ENCODE measurements at regions not wholly inside any gene's neighbourhood (a gene's known extent, or its start where the extent isn't known, plus 50 kb on each side); places are given as distances from the start of the nearest gene placed in this dataset.
"Not testable (repeated sequence)": the region's sequence is repeated elsewhere in the genome, so short reads cannot be mapped to it uniquely, and the experiment has no call there.

DNA sequence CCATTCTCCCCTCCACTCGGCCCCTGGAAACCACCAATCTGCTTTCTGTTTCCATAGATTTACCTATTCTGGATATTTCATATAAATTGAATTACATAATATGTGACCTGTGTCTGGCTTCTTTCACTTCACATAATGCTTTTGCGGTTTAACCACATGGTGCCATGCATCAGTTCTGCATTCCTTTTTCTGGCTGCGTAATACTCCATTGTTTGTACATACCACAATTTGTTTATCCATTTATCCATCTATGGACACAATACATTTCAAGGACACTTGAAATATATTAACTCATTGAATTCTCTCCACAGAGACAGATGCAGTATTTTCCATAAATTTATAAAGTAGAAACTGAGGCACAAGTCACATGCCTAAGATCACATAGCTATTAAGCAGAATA is 110.3 kb upstream of the ETV6 start:
- DNase-seq (ENCODE audit: low spot score), result no peak

DNA sequence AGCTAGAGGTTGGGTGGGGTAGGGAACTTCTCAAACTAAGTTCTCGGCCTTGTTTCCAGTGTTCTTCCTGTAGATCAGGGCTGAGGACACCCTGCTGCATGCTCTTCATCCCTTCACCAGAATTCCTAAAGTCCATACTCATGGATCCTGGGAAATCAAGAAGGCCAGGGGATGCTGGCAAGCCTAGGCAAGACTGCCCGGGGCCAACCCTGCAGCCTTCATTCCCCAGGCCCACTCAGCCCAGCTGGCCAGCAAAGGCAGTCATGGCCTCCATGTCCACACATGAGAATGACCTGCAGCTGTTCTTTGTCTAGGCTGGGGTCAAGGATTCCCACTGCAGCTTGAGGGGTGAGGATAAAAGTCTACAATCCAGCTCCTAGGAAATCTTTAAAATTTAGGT is 109.3 kb upstream of the ETV6 start:
- DNase-seq (ENCODE audit: low spot score), result no peak

DNA sequence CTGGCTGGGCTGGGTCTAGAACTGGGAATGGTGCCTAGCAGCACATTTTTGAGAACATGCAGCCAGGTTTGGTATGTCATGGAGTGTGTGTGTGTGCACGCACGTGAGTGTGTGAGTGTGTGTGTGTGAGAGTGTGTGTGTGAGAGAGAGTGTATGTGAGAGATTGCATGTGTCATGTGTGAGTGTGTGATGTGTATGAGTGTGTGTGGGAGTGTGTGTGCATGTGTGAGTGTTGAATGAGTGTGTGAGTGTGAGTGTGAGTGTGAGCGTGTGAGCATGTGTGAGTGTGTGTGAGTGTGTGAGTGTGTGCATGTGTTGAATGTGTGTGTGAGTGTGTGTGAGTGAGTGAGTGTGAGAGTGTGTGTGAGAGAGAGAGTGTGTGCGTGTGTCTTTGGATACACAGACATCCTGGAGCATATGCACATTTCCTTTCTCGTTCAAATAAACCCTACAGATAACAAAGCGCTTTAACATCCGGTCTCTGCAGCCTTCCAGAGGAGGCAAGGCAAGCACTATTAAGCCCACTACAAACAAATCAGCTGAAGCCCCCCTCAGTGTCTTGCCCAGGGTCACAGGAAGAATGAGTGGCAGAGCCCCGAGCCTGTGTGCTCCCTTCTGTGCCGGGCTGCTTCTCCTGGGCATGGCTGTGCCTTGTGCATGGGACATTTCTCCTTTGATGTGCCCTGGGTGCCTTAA is 108.7 kb upstream of the ETV6 start:
- no peak for DNase-seq (ENCODE audit: low spot score)

DNA sequence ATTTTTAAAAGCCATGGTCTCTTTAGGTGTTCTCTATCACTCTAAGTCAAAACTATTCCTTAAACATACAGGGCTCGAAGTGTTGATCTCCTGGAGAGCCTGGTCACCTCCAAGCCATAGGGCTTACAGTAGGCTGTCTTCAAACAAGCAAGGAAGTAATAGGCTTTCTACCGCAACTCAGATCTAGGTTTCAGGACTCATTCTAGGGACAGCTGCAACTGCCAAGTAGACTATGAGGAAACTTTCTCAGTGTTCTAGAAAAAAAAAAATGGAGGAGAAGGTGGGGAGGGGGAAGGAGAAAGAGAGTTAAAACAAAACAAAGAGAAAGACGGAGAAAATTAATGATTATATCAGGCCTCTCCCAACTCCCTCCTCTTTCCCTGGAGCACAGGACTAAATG is 106.9 kb upstream of the ETV6 start:
- DNase-seq (ENCODE audit: low spot score), result no peak

DNA sequence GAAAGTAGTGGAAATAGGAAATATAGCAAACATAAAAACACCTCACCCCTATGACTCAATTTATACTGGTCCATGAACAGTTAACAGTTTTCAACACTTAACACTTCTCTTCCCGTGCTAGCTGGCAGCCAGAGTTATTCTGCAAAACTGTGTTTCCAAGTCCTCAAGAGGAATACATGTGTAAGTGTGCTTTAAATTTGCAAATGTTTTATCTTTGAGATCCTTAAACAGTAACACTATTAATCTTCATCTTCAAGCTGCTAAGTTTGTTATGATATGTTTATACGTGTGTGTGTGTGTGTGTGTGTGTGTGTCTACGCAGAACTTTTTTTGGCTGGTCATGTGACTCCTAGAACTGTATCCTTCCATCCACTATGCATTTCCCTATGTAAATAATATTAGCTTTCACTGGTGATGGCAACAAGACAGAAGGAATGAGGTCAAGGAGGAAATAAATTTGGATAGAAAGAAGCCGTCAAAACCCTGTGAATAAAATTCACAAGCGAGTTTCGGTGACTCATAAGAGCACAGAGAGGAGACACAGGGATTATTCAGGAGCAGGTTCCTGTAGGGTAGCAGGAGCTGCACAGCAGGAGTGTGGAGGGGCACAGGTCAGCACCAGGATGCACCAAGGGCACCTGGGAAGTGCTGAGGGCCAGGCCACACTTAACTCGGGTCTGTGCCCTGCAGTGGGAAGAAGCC is 105.9 kb upstream of the ETV6 start:
- DNase-seq (ENCODE audit: low spot score), result no peak

DNA sequence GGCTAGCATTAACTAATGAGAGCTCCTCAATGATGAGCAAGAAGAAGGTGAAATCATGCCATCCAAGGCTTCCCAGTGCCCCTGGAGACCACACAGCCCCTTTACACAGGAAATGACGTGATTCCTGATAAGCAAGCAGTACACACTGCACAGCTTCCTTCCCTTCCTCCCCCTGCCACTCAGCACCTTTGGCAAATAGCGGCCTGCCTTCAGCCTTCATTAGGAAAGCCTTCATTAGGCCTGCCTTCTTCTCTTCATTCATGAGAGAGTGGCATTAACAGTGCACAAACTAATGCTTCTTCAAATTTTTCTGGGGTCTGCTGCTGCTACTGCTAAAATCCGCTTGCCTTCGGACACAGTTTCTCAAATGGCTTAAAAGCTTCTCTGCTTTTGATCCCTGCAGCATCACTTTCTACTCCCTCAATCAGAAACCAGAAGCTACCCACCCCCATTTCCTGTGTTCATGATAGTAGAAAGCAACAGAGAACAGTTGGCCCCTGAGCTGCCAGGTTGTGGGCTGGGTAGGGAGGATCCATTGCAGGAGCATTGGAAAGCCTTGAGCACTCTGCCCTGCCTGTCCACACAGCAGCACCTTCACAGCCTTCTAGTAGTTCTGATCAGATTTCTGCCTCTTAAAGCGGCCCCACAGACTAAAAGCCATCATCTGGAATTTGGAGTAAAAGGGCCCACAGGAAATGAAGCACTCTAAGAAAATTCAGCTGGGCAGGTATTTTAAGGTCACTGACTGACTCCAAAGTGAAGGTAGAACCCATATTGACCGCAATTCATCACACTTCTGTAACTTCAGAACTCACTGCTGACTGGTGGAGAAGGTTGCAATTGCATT is 103.8 kb upstream of the ETV6 start:
- DNase-seq (ENCODE audit: low spot score), result no peak

DNA sequence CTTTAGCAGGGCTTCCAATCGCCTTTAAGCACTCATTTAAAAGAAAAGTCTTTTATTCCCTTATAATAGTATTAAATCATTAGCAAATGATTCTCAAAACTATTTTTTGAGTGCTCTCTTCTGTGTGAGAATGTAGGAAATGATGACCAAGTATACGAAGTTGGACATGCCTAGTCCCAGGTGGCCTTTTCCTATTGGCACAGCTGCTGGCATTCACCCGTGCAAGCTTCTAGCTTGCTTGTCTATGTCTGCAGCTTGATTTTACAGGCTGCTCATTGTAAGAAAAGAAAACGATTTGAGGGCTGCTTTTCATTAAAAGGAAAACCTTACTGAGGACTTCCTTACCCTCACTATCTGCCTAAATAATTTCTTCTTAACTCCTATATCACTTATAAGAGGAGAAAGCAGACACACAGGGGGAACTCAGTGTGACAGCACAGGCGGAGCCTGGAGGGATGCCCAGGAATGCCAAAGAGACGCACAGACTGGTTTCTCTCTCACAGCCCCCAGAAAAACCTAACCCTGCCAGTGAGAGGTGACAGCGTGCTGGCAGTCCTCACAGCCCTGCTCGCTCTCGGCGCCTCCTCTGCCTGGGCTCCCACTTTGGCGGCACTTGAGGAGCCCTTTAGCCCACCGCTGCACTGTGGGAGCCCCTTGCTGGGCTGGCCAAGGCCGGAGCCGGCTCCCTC is 102.7 kb upstream of the ETV6 start:
- peak; percentile 53 for DNase-seq (ENCODE audit: low spot score)

DNA sequence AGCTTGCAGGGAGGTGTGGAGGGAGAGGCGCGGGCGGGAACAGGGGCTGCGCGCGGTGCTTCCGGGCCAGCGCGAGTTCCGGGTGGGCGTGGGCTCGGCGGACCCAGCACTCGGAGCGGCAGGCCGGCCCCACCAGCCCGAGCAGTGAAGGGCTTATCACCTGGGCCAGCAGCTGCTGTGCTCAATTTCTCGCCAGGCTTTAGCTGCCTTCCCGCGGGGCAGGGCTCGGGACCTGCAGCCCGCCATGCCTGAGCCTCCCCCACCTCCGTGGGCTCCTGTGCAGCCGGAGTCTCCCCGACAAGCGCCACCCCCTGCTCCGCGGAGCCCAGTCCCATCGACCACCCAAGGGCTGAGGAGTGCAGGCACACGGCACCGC is 102.2 kb upstream of the ETV6 start:
- DNase-seq (ENCODE audit: low spot score), result not testable (repeated sequence)

DNA sequence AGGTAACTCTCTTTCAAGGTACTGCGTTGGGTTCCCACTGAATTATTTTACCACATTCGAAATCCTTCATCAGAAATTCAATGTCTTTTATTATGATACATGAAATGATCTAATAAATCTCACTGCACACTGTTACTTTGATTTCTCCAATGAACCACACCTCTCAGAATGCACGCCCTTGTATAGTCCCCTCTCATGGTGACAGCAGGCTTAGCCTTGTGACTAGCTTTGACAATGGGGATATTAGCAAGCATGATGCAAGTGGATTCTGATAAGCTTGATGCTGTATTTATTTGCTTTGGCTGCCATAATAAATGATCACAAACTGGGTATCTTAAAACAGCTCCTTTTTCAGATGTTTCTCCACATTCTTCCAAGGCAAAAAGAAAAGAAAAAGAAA is 100.4 kb upstream of the ETV6 start:
- DNase-seq (ENCODE audit: low spot score), result no peak

DNA sequence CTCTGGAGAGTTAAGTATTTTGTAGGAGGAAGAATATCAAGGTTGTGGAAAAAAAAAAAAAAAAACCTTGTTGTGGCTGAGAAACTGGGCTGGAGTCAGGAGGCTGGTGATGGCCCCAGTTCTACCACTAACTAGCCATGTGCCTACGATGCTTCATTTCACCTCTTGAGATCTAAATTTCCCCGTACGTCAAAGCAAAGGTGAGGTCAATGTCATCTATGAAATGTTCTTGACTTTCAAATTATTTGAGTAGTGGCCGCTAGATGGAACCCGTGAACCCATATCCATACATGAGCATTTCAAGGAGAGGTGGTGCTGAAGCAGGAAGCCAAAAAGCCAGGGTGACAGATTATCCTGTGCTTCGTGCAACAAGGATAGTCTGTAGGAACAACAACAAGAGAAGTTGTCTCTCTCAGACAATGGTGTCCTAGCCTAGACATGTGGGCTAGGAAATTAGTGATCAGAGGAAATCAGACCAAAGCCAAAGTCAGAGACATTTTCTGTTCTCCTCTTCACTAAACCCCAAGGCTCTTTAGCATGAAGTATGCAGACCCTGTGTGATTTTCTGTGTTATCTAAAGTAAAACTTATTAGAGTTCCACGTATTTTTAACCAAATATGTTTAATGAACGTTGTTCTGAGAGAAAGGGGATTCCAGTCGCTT is 95.5 kb upstream of the ETV6 start:
- peak; percentile 73 for DNase-seq (ENCODE audit: low spot score)

DNA sequence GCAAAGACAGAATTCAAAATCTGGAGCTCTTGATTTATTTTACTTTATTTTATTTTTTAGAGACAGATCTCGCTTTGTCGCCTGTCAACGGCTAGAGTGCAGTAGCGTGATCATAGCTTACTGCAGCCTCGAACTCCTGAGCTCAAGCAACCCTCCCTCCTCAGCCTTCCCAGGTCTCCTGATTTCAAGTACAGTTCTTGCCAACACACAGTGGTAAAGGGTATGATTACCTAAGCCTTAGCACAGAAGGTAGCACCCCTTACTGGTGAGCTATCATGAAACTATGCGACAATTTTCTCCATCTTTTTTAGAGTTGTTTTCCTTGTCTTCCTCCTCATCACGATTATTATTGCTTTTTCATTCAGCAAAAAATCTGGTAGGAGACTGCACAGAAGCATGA is 94.3 kb upstream of the ETV6 start:
- no peak for DNase-seq (ENCODE audit: low spot score)

DNA sequence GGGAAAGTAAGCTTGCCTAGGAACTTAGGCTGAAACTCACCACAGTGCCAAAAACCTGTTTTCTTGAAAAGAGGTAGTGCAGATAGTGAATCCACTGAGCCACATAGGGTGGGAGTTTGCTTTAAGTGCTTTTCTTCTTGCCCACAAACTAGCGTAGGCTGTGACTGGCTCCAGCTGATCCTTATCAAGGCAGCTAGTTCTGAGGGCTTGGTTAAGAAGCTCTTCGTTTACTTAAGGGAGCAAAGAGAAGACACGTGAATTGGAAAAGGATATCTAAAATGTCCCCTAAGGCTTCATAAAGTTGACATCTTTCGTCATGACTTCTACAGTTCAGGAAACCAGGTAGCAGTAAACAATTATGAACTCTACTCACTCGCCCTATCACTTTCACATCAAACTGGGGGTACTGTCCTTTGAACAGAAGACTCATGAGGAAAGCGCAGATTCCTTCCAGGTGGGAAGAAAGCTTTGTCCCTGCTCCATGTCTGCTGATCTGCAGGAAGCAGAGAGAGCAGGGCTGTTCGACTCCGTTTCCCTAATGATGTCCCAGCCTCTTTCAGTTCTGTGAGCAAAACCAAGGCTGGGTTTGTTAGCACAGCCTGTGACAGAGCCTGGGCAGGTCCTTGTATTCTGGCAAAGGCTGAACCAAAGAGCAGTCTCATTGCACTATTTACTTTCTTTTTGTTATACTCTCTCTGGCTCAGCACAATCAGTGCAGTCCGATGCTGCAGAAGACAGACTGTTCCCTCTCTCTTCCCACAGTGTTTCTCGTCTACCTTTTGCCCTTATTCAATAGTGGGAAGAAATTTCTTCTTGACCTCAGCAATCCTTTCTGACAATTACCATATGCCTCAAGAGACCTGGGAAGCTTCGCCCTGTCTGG is 93.5 kb upstream of the ETV6 start:
- no peak for DNase-seq (ENCODE audit: low spot score)

DNA sequence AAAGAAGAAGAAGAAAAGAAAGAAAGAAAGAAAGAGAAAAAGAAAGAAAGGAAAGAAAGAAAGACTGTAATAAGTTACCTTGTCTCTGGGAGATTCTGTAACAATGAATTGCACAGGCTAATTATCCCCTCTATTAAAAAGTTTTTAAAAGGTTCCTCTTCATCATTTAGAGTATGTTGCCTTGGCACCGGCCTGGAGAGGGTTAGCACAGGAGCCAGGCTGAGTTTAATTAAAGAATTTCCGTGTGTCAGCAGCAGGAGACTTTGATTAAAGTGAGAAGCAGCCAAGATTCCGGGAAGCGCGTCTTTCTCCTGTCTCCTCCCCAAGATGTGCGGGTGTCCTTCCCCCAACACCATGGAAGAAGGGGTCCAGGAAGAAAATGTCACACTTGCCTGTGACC is 92.8 kb upstream of the ETV6 start:
- no peak for DNase-seq (ENCODE audit: low spot score)

DNA sequence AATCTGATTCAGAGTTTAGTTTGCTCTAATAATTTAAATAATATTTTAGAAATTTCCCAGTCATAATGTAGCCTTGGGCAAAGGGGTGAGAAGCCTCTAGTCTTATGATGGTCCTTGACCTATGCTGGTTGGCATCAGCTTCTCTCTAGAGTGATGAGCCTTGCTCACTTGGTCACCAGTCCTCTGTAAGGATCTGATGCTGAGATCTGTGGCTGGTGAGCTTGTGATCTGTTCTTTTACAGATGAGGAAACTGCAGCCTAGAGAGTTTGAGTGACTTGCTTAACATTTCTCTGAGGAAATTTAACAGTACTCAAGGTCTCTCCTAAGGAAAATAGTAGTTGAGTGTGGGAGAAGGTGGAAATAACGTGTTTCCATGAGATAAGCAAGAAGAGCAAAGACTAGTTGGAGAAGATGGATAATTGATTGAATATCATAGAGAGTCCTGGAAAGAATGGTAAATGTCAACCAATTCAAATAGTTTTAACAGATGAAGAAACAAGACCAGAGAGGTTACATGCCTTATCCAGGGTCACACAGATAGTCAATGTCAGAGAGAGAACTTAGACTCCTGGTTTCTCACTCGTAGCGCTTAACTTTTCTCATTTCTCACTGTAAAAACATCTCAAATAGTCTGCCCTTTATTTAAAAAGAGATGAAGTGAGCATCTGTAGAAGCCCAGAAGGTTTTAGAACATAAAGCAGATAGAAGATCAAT is 89.7 kb upstream of the ETV6 start:
- DNase-seq (ENCODE audit: low spot score), result no peak

DNA sequence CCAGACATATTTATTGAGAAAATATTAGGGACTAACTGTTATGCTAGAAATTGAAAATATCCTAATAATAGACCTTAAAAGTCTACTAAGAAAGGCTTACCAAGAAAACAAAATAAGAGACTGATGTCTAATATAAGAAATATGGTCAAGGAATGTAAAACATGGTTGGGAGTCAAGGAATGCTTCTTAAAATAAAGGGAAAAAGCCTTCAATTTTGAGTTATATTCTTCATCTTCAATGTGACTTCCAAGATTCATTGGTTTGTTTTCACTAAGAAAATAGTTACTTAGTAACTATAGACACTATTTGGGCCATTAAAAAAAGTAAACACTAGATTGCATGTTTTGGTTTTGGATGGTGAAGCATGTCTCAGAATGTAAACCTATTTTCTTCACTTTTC is 88.1 kb upstream of the ETV6 start:
- DNase-seq (ENCODE audit: low spot score), result no peak

DNA sequence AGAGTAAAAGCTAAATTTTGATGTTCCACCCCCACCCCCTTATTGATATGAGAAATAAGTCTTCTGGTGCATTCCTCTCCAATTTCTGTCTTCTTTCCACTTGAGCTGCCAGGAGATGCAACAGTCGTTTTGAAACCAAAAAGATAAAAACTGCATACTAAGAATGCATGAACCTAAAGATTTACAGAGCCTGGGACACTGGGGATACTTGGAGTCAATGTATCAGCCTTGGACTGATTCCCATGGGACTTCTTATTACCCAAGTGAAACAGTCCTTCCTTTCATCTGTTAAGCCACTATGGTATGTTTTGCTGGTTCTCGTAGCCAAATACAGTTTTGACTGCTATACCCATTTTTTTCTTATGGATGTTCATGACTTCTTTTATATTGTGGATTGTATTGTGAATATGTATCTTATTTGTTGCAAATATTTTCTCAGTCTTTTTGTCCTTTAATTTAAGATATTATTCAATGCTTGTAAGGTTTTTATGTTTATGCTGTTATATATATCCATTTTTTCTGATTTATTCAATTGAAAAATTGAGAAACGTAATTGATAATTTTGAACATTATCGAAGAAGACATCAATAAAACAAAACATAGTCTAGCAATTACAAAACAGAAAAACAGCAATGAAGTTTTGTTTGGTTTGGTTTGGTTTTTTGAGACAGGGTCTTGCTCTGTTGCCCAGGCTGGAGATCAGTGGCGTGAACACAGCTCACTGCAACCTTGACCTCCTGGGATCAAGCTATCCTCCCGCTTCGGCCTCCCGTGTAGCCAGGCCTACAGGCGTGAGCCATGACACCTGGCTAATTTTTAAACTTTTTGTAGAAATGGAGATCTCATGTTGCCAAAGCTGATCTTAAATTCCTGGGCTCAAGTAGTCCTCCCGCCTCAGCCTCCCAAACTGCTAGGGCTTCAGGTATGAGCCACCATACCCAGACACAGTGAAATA is 85.4 kb upstream of the ETV6 start:
- no peak for DNase-seq (ENCODE audit: low spot score)

DNA sequence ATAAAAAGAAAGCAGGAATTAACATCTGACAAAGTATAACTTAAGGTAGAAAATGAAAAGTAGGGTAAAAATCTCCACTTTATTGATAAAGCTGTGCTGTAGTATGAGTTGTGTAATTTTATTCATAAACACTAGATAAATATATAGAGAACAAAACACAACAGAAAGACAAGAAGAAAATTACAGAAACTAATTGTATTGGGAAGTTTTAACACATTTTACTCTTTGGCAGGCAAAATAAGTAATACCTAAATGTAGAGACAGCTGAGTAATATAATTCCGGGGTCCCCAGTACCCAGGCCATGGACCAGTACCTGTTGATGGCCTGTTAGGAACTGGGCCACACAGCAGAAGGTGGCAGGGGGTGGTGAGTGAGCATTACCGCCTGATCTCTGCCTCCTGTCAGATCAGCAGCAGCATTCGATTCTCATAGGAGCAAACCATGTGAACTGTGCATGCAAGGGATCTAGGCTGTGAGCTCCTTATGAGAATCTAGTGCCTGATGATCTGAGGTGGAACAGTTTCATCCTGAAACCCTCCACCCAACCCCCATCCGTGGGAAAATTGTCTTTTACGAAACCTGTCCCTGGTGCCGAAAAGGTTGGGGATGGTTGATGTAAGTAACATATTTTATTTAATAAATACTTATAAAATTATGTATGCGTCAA is 84.4 kb upstream of the ETV6 start:
- DNase-seq (ENCODE audit: low spot score), result no peak

DNA sequence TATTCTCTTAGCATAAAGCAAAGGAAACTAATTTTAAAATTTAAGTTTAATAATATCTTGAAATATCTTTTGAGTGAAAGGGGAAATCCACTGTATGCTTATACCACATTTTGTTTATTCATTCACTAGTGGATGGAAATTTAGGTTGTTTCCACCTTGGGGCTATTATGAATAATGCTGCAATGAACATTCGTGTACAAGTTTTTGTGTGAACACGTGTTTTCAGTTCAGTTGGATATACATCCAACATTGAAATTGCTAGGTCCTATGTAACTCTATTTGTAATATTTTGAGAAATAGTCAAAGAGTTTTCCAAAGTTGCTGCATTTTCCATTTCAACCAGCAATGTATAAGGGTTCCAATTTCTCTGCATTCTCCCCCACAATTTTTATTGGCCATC is 83.7 kb upstream of the ETV6 start:
- no peak for DNase-seq (ENCODE audit: low spot score)
